HEK293 (cell line): ENCODE measurements at regions not wholly inside any gene's neighbourhood (a gene's known extent, or its start where the extent isn't known, plus 50 kb on each side); places are given as distances from the start of the nearest gene placed in this dataset.

Source experiments
- CTCF ChIA-PET: fragments of 350-600 bp; formaldehyde crosslinking; extraction: SDS; loops from one replicate; lab custom pipeline; 2021; ENCODE audit warnings: antibody characterized with exemption; lab: Yijun Ruan, JAX
- POLR2A ChIA-PET: fragments of 300-600 bp; formaldehyde crosslinking; extraction: SDS; loops from one replicate; lab custom pipeline; 2020; ENCODE audit warnings: antibody characterized with exemption, inconsistent platforms; lab: Yijun Ruan, JAX
- H3K27ac ChIP-seq: fragments of 200-500 bp; sonication (Bioruptor generic); 2 replicates; pipeline ENCODE4 v1.5.1; 2014; ENCODE audit warnings: low read depth, low read length, control low read depth, inconsistent platforms; ENCODE audit errors: extremely low read depth
- H3K36me3 ChIP-seq, 2 experiments: fragments of 200-500 bp in 1 of 2; sonication (Bioruptor generic) in 1 of 2; 1 replicate in 1 of 2; 2 replicates in 1 of 2; pipeline ENCODE4 v1.5.1; 2014 to 2017; ENCODE audit warnings: inconsistent platforms in 2 of 2, low read length in 2 of 2; ENCODE audit not compliant: control insufficient read depth in 2 of 2, insufficient read depth in 1 of 2
- H3K4me1 ChIP-seq: fragments of 200-500 bp; sonication (Bioruptor generic); 2 replicates; pipeline ENCODE4 v1.5.1; 2014; ENCODE audit warnings: mild to moderate bottlenecking, low read length, inconsistent platforms; ENCODE audit not compliant: control insufficient read depth, insufficient read depth
- H3K4me3 ChIP-seq: 2 replicates; pipeline ENCODE4 v1.5.1; 2011; ENCODE audit warnings: low read depth, mild to moderate bottlenecking, control low read depth, low read length, moderate library complexity
- H3K9me3 ChIP-seq: fragments of 200-500 bp; sonication (Bioruptor generic); 2 replicates; pipeline ENCODE4 v1.5.1; 2014; ENCODE audit warnings: low read depth, low read length, inconsistent platforms; ENCODE audit not compliant: control insufficient read depth, insufficient read depth
- BCL11A ChIP-seq: fragments of 450-650 bp; formaldehyde crosslinking; IDR thresholded peaks from 2 replicates; pipeline ENCODE4 v1.5.1; 2016; ENCODE audit warnings: low read depth, missing biosample characterization, missing genetic modification characterization
- KLF8 ChIP-seq: fragments of 450-650 bp; formaldehyde crosslinking; IDR thresholded peaks from 2 replicates; pipeline ENCODE4 v1.5.1; 2016; ENCODE audit warnings: missing biosample characterization, missing genetic modification characterization
- PRDM2 ChIP-seq: fragments of 450-650 bp; formaldehyde crosslinking; IDR thresholded peaks from 2 replicates; pipeline ENCODE4 v1.5.1; 2016; ENCODE audit warnings: missing biosample characterization, missing genetic modification characterization, borderline replicate concordance
- SP3 ChIP-seq: fragments of 450-650 bp; formaldehyde crosslinking; IDR thresholded peaks from 2 replicates; pipeline ENCODE4 v1.5.1; 2016; ENCODE audit warnings: missing biosample characterization, missing genetic modification characterization
- WT1 ChIP-seq: fragments of 450-650 bp; formaldehyde crosslinking; IDR thresholded peaks from 2 replicates; pipeline ENCODE4 v1.5.1; 2016; ENCODE audit warnings: missing biosample characterization, missing genetic modification characterization
- ZNF133 ChIP-seq: fragments of 450-650 bp; formaldehyde crosslinking; IDR thresholded peaks from 2 replicates; pipeline ENCODE4 v1.5.1; 2016; ENCODE audit warnings: missing biosample characterization, missing genetic modification characterization
- ZNF146 ChIP-seq: fragments of 450-650 bp; formaldehyde crosslinking; IDR thresholded peaks from 2 replicates; pipeline ENCODE4 v1.5.1; 2016; ENCODE audit warnings: missing biosample characterization, missing genetic modification characterization
- ZNF23 ChIP-seq: fragments of 450-650 bp; formaldehyde crosslinking; IDR thresholded peaks from 2 replicates; pipeline ENCODE4 v1.5.1; 2016; ENCODE audit warnings: missing biosample characterization, missing genetic modification characterization, borderline replicate concordance
- ZNF280D ChIP-seq: fragments of 450-650 bp; formaldehyde crosslinking; IDR thresholded peaks from 2 replicates; pipeline ENCODE4 v1.5.1; 2016; ENCODE audit warnings: missing biosample characterization, missing genetic modification characterization
- ZNF324 ChIP-seq: fragments of 450-650 bp; formaldehyde crosslinking; IDR thresholded peaks from 2 replicates; pipeline ENCODE4 v1.5.1; 2016; ENCODE audit warnings: missing biosample characterization, missing genetic modification characterization
- ZNF350 ChIP-seq: fragments of 450-650 bp; formaldehyde crosslinking; IDR thresholded peaks from 2 replicates; pipeline ENCODE4 v1.5.0; 2017; ENCODE audit warnings: missing biosample characterization, mild to moderate bottlenecking, missing genetic modification characterization
- ZNF48 ChIP-seq: fragments of 450-650 bp; formaldehyde crosslinking; IDR thresholded peaks from 2 replicates; pipeline ENCODE4 v1.5.1; 2016; ENCODE audit warnings: missing biosample characterization, missing genetic modification characterization
- ZNF501 ChIP-seq: fragments of 450-650 bp; formaldehyde crosslinking; IDR thresholded peaks from 2 replicates; pipeline ENCODE4 v1.5.1; 2016; ENCODE audit warnings: missing biosample characterization, missing genetic modification characterization
- ZNF530 ChIP-seq: fragments of 450-650 bp; formaldehyde crosslinking; IDR thresholded peaks from 2 replicates; pipeline ENCODE4 v1.5.1; 2016; ENCODE audit warnings: low read depth, missing biosample characterization, missing genetic modification characterization
- ZNF548 ChIP-seq: fragments of 450-650 bp; formaldehyde crosslinking; IDR thresholded peaks from 2 replicates; pipeline ENCODE4 v1.5.1; 2016; ENCODE audit warnings: missing biosample characterization, missing genetic modification characterization
- ZNF549 ChIP-seq: fragments of 450-650 bp; IDR thresholded peaks from 2 replicates; pipeline ENCODE4 v1.5.1; 2018; ENCODE audit warnings: missing biosample characterization, missing genetic modification characterization, mild to moderate bottlenecking, inconsistent platforms, moderate library complexity
- ZNF555 ChIP-seq: fragments of 450-650 bp; formaldehyde crosslinking; conservative IDR thresholded peaks from 2 replicates; pipeline ENCODE4 v1.5.1; 2017; ENCODE audit warnings: missing biosample characterization, mild to moderate bottlenecking, missing genetic modification characterization, inconsistent platforms
- ZNF654 ChIP-seq: fragments of 450-650 bp; formaldehyde crosslinking; IDR thresholded peaks from 2 replicates; pipeline ENCODE4 v1.5.1; 2016; ENCODE audit warnings: low read depth, missing biosample characterization, missing genetic modification characterization
- ZNF658 ChIP-seq: fragments of 450-650 bp; formaldehyde crosslinking; IDR thresholded peaks from 2 replicates; pipeline ENCODE4; 2016; ENCODE audit warnings: missing biosample characterization, missing genetic modification characterization
- ZNF768 ChIP-seq: fragments of 450-650 bp; formaldehyde crosslinking; IDR thresholded peaks from 2 replicates; pipeline ENCODE4 v1.5.1; 2018; ENCODE audit warnings: missing biosample characterization, mild to moderate bottlenecking, missing genetic modification characterization
- ZNF792 ChIP-seq: fragments of 450-650 bp; formaldehyde crosslinking; IDR thresholded peaks from 2 replicates; pipeline ENCODE4 v1.5.1; 2016; ENCODE audit warnings: missing biosample characterization, missing genetic modification characterization
- ZSCAN16 ChIP-seq: fragments of 450-650 bp; formaldehyde crosslinking; IDR thresholded peaks from 2 replicates; pipeline ENCODE4 v1.5.1; 2016; ENCODE audit warnings: missing biosample characterization, missing genetic modification characterization
- ZSCAN30 ChIP-seq: fragments of 450-650 bp; IDR thresholded peaks from 2 replicates; pipeline ENCODE4 v1.5.1; 2018; ENCODE audit warnings: missing biosample characterization, mild to moderate bottlenecking, missing genetic modification characterization, moderate library complexity
- ZXDB ChIP-seq: fragments of 450-650 bp; formaldehyde crosslinking; IDR thresholded peaks from 2 replicates; pipeline ENCODE4 v1.5.1; 2016; ENCODE audit warnings: missing biosample characterization, missing genetic modification characterization
- TF ChIP-seq, protein P1 (sequence below): fragments of 450-650 bp; formaldehyde crosslinking; optimal IDR thresholded peaks from 2 replicates; pipeline ENCODE3; 2016; ENCODE audit warnings: missing biosample characterization, mild to moderate bottlenecking, missing genetic modification characterization

DNA sequence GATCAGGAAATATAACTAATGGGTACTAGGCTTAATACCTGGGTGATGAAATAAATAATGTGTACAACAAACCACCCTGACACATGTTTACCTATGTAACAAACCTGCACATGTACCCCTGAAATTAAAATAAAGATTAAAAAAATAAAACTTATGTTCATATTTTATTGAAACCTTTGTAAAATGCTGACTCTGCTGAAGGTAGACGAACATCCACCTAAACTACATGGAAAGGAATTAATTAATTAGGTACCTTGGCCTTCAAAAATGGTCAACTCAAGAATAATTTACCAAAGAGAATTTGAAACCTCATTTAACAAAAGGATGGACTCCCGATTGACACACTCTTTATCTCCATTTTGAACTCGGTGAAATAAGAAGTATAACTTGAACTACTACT, 152.3 kb upstream of the OR13F1 start:
- H3K27ac ChIP-seq, result no peak overlapping the region
- H3K9me3 ChIP-seq, result no peaks in the 10 kb centered on the region
- no peaks in the 10 kb centered on the region for H3K36me3 ChIP-seq
- no peak overlapping the region for H3K4me3 ChIP-seq
- TF ChIP-seq ZNF146 (no peak), ZNF768 (no peak), KLF8 (no peak), ZNF350 (no peak), BCL11A (tag by site-specific recombination) (no peak), ZNF530 (no peak), WT1 (no peak), ZNF555 (no peak), ZNF280D (tag by site-specific recombination) (no peak), ZNF133 (tag by site-specific recombination) (no peak), ZNF654 (tag by site-specific recombination) (no peak), SP3 (tag by site-specific recombination) (no peak), ZNF501 (no peak), ZNF48 (no peak), ZNF23 (tag by site-specific recombination) (no peak), ZSCAN30 (tag by site-specific recombination) (no peak)
- ChIA-PET CTCF (no interaction called here), POLR2A (no interaction called here)
- no peaks in the 10 kb centered on the region for H3K4me1 ChIP-seq

DNA sequence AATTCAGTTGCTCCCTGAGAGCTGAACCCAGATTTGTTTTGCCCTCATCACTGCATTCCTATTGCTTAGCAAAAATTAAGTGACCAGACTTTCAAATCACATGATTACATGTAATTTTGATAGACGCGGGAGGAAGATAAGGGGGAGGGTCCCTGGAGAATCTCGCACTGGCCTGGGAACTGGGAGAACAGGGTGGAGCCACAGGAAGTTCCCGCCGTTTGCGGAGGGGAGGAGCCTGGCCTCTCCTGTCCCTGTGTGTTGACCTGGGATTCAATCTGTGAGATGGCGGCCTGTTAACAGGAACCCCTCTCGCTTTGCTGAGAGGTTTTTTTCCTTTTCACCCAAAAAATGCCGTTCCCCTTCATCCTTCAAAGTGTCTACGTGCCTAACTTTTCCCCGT, 142.9 kb upstream of the OR13F1 start:
- Histone ChIP-seq H3K9me3 (no peaks in the 10 kb centered on the region), H3K36me3 (no peaks in the 10 kb centered on the region), H3K27ac (no peak overlapping the region)
- POLR2A ChIA-PET, result no interaction called here
- TF ChIP-seq ZNF548 (tag by site-specific recombination) (no peak), ZNF792 (tag by site-specific recombination) (no peak), ZXDB (no peak), ZNF549 (tag by site-specific recombination) (no peak), ZSCAN16 (no peak)
- TF ChIP-seq, protein P1, sequence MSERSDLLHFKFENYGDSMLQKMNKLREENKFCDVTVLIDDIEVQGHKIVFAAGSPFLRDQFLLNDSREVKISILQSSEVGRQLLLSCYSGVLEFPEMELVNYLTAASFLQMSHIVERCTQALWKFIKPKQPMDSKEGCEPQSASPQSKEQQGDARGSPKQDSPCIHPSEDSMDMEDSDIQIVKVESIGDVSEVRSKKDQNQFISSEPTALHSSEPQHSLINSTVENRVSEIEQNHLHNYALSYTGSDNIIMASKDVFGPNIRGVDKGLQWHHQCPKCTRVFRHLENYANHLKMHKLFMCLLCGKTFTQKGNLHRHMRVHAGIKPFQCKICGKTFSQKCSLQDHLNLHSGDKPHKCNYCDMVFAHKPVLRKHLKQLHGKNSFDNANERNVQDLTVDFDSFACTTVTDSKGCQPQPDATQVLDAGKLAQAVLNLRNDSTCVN (tag by site-specific recombination), result no peak
- TF ChIP-seq, all 188 proteins: peak for 0
- no peaks in the 10 kb centered on the region for H3K4me1 ChIP-seq
- CTCF ChIA-PET, result no interaction called here
- no peak overlapping the region for H3K4me3 ChIP-seq

DNA sequence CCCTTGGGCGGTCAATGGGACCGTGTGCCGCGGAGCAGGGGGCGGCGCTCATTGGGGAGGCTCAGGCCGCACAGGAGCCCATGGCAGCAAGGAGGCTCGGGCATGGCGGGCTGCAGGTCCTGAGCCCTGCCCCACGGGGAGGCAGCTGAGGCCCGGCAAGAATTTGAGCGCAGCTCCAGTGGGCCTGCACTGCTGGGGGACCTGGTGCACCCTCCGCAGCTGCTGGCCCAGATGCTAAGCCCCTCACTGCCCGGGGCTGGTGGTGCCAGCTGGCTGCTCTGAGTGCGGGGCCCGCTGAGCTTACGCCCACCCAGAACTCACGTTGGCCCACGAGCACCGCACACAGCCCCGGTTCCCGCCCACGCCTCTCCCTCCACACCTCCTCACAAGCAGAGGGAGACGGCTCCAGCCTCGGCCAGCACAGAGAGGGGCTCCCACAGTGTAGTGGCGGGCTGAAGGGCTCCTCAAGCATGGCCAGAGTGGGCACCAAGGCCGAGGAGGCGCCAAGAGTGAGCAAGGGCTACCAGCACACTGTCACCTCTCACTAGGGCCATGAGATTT, 141.1 kb upstream of the OR13F1 start:
- CTCF ChIA-PET, result no interaction called here
- H3K9me3 ChIP-seq, result no peaks in the 10 kb centered on the region
- H3K4me1 ChIP-seq, result no peaks in the 10 kb centered on the region
- H3K4me3 ChIP-seq, result no peak overlapping the region
- H3K27ac ChIP-seq, result no peak overlapping the region
- H3K36me3 ChIP-seq, result no peaks in the 10 kb centered on the region
- POLR2A ChIA-PET, result no interaction called here
- no peak for TF ChIP-seq ZNF654 (tag by site-specific recombination)
- no peak for TF ChIP-seq ZNF658 (tag by site-specific recombination)
- no peak for TF ChIP-seq ZSCAN16
- TF ChIP-seq PRDM2 (tag by site-specific recombination), result no peak
- TF ChIP-seq ZNF549 (tag by site-specific recombination), result no peak
- TF ChIP-seq ZNF324, result no peak
